ENCODE measurements at regions not wholly inside any gene's neighbourhood (a gene's known extent, or its start where the extent isn't known, plus 50 kb on each side); places are given as distances from the start of the nearest gene placed in this dataset.

GRCh38 chr5:18772475-18772874 is 1138.2 kb downstream of the TAF11L14 start:
- peak overlapping the region; percentile 58 for H3K27ac ChIP-seq (ENCODE audit: control insufficient read depth, insufficient read depth, low read length)
- H3K9me3 ChIP-seq (ENCODE audit: control insufficient read depth, low read depth, low read length), result no peaks in the 10 kb centered on the region
- FAIRE-seq (peak; percentile 86), DNase-seq (ENCODE audit: low read depth, low spot score) (peak; percentile 19)
- peak overlapping the region in 2 of 3 experiments; percentile 31 to 61 for H3K4me3 ChIP-seq (ENCODE audit: control insufficient read depth in 2 of 3, extremely low read depth in 1 of 3, insufficient read depth in 2 of 3, low read depth in 1 of 3, low read length in 3 of 3)
- peak overlapping the region; percentile 67 for H3K4me2 ChIP-seq (ENCODE audit: control insufficient read depth, extremely low read depth, insufficient read depth, low read depth, low read length)
- no peaks in the 10 kb centered on the region for H3K79me2 ChIP-seq (ENCODE audit: control insufficient read depth, insufficient read depth, low read length)
- H3K4me1 ChIP-seq (ENCODE audit: control insufficient read depth, extremely low read depth, insufficient read depth, low read length), result no peaks in the 10 kb centered on the region
- peak overlapping the region; percentile 63 for H2AFZ ChIP-seq (ENCODE audit: control insufficient read depth, low read length)
- H3K9me1 ChIP-seq (ENCODE audit: control insufficient read depth, extremely low read depth, insufficient read depth, low read length), result no peaks in the 10 kb centered on the region
- TF ChIP-seq CTCF (optimal IDR thresholded peaks at IDR 0.05 in 1 of 3, IDR thresholded peaks at IDR 0.05 in 1 of 3, conservative IDR thresholded peaks at IDR 0.05 in 1 of 3; ENCODE audit: extremely low read depth in 1 of 3, insufficient read depth in 2 of 3, low read length in 3 of 3), result peak; percentile 75 to 84 (median 78)
- no peak for TF ChIP-seq EZH2 (IDR thresholded peaks at IDR 0.05; ENCODE audit: low read length)
- no peaks in the 10 kb centered on the region for H3K27me3 ChIP-seq (ENCODE audit: control insufficient read depth, extremely low read depth, insufficient read depth, low read length)
- dilution Hi-C loops (cut with MboI; ENCODE audit: extremely low pct_ligation_motif_present, low sequenced_read_pairs), result no loop called here
- H3K9ac ChIP-seq (ENCODE audit: control insufficient read depth, extremely low read depth, insufficient read depth, low read length), result peak overlapping the region; percentile 33
- H4K20me1 ChIP-seq (ENCODE audit: control insufficient read depth, extremely low read depth, insufficient read depth, low read length), result no peaks in the 10 kb centered on the region
- no peaks in the 10 kb centered on the region for H3K36me3 ChIP-seq (ENCODE audit: control insufficient read depth in 2 of 2, extremely low read depth in 1 of 2, insufficient read depth in 2 of 2, low read length in 2 of 2)

DNA sequence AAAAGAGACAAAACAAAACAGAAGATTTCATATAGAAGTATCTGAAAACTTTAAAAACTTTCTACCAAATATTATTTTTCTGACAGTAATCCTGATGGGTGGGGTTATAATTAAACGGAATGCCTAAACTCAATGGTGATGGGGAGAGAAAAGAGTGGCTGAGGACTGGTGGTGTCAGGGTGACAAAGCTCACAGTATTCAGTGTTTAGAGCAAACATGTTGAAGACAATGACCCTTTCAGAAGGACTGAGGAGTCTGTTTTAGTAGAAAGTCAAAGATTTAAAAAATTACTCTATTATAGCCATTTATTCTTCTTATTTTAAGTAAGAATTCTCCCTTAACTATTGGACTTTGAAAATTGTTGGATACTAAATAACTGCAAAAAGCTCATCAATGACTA is 1144.0 kb downstream of the TAF11L14 start:
- no peak overlapping the region for H3K4me2 ChIP-seq (ENCODE audit: control insufficient read depth, extremely low read depth, insufficient read depth, low read depth, low read length)
- H3K4me1 ChIP-seq (ENCODE audit: control insufficient read depth, extremely low read depth, insufficient read depth, low read length), result no peaks in the 10 kb centered on the region
- TF ChIP-seq EZH2 (IDR thresholded peaks at IDR 0.05; ENCODE audit: low read length) (no peak), CTCF (optimal IDR thresholded peaks at IDR 0.05 in 1 of 3, IDR thresholded peaks at IDR 0.05 in 1 of 3, conservative IDR thresholded peaks at IDR 0.05 in 1 of 3; ENCODE audit: extremely low read depth in 1 of 3, insufficient read depth in 2 of 3, low read length in 3 of 3) (no peak)
- no peaks in the 10 kb centered on the region for H4K20me1 ChIP-seq (ENCODE audit: control insufficient read depth, extremely low read depth, insufficient read depth, low read length)
- FAIRE-seq (no peak), DNase-seq (ENCODE audit: low read depth, low spot score) (no peak)
- dilution Hi-C loops (cut with MboI; ENCODE audit: extremely low pct_ligation_motif_present, low sequenced_read_pairs), result no loop called here
- no peak overlapping the region for H3K9ac ChIP-seq (ENCODE audit: control insufficient read depth, extremely low read depth, insufficient read depth, low read length)
- no peak overlapping the region for H3K4me3 ChIP-seq (ENCODE audit: control insufficient read depth in 2 of 3, extremely low read depth in 1 of 3, insufficient read depth in 2 of 3, low read depth in 1 of 3, low read length in 3 of 3)
- H3K36me3 ChIP-seq (ENCODE audit: control insufficient read depth in 2 of 2, extremely low read depth in 1 of 2, insufficient read depth in 2 of 2, low read length in 2 of 2), result no peaks in the 10 kb centered on the region
- H2AFZ ChIP-seq (ENCODE audit: control insufficient read depth, low read length), result no peak overlapping the region
- H3K9me3 ChIP-seq (ENCODE audit: control insufficient read depth, low read depth, low read length), result no peaks in the 10 kb centered on the region
- no peaks in the 10 kb centered on the region for H3K9me1 ChIP-seq (ENCODE audit: control insufficient read depth, extremely low read depth, insufficient read depth, low read length)
- H3K27ac ChIP-seq (ENCODE audit: control insufficient read depth, insufficient read depth, low read length), result no peak overlapping the region
- H3K27me3 ChIP-seq (ENCODE audit: control insufficient read depth, extremely low read depth, insufficient read depth, low read length), result no peaks in the 10 kb centered on the region
- no peaks in the 10 kb centered on the region for H3K79me2 ChIP-seq (ENCODE audit: control insufficient read depth, insufficient read depth, low read length)
